ENCODE measurements at regions not wholly inside any gene's neighbourhood (a gene's known extent, or its start where the extent isn't known, plus 50 kb on each side); places are given as distances from the start of the nearest gene placed in this dataset.

DNA sequence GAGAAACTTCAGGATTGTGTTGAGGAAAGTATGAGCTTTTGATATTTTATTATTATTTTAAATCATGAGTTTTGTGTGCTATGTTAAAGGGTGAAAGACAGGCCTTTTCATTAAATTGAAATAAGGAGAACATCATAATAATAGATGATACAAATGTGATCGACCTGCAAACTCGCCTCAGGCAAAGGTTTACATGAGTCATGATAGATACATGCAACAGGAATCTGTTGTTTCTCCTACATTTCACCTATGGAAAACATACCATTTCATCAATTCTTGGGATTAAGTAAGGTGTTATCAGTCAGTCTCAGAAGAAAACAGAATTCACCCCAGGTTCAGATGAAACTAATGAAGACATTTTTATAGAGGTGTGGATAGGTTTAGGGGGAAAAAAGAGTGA is 1992.5 kb upstream of the PIK3C3 start:
- H3K9me3 ChIP-seq (ENCODE audit: control insufficient read depth in 2 of 2, low read length in 2 of 2) = no peaks in the 10 kb centered on the region
- H3K4me3 ChIP-seq (ENCODE audit: low read length in 2 of 2) = no peak overlapping the region
- H3K27ac ChIP-seq (ENCODE audit: low read length) = no peak overlapping the region
- H3K4me1 ChIP-seq (ENCODE audit: control insufficient read depth, insufficient read depth, low read length) = no peaks in the 10 kb centered on the region
- no peaks in the 10 kb centered on the region for H3K27me3 ChIP-seq (ENCODE audit: control insufficient read depth in 1 of 2, insufficient read depth in 2 of 2, low read length in 2 of 2)
- H3K36me3 ChIP-seq (ENCODE audit: control insufficient read depth in 2 of 2, insufficient read depth in 2 of 2, low read length in 2 of 2) = no peaks in the 10 kb centered on the region
- no peak overlapping the region for H3K9ac ChIP-seq (ENCODE audit: low read length in 2 of 2)

DNA sequence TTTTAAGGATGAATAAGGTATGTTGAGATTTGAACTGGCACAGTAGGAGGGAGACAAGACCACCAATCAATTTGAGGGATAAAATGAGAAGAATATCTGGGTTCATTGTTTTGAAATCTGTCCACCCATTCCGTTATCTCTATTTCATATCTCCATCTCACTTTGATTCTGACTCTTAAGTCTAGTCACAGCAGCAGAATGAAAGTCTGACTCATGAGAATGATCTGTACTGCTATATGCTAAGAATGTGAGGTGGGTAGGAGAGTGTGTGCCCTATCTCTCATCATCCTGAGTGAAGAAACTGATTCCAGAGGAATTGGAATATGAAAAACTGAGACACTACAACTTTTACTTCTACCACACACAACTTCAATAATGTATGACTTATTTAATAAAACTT is 1994.5 kb upstream of the PIK3C3 start:
- Histone ChIP-seq H3K4me1 (ENCODE audit: control insufficient read depth, insufficient read depth, low read length) (no peaks in the 10 kb centered on the region), H3K4me3 (ENCODE audit: low read length in 2 of 2) (no peak overlapping the region), H3K27me3 (ENCODE audit: control insufficient read depth in 1 of 2, insufficient read depth in 2 of 2, low read length in 2 of 2) (no peaks in the 10 kb centered on the region), H3K36me3 (ENCODE audit: control insufficient read depth in 2 of 2, insufficient read depth in 2 of 2, low read length in 2 of 2) (no peaks in the 10 kb centered on the region), H3K9me3 (ENCODE audit: control insufficient read depth in 2 of 2, low read length in 2 of 2) (no peaks in the 10 kb centered on the region), H3K9ac (ENCODE audit: low read length in 2 of 2) (no peak overlapping the region), H3K27ac (ENCODE audit: low read length) (no peak overlapping the region)

DNA sequence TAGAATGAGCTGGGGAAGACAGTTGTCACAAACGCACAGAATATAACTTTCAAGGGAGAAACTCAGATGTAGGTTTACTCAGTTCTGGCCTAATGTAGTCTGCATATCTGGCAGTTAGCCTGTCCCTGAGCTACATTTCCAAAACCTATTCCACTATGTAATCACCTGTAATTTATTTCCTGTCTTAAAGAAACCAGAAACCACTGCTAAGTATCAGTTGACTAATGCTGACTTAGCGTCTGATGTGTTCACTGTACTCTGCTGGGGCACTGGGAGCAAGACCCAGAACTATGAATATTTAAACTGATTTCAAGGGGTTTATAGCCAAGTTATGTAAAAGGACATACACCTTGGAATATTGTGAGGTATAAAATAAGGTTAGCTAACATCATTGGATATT is 1995.2 kb upstream of the PIK3C3 start:
- Histone ChIP-seq H3K27me3 (ENCODE audit: control insufficient read depth in 1 of 2, insufficient read depth in 2 of 2, low read length in 2 of 2) (no peaks in the 10 kb centered on the region), H3K4me3 (ENCODE audit: low read length in 2 of 2) (no peak overlapping the region), H3K4me1 (ENCODE audit: control insufficient read depth, insufficient read depth, low read length) (no peaks in the 10 kb centered on the region), H3K36me3 (ENCODE audit: control insufficient read depth in 2 of 2, insufficient read depth in 2 of 2, low read length in 2 of 2) (no peaks in the 10 kb centered on the region), H3K9ac (ENCODE audit: low read length in 2 of 2) (no peak overlapping the region), H3K27ac (ENCODE audit: low read length) (no peak overlapping the region), H3K9me3 (ENCODE audit: control insufficient read depth in 2 of 2, low read length in 2 of 2) (no peaks in the 10 kb centered on the region)

DNA sequence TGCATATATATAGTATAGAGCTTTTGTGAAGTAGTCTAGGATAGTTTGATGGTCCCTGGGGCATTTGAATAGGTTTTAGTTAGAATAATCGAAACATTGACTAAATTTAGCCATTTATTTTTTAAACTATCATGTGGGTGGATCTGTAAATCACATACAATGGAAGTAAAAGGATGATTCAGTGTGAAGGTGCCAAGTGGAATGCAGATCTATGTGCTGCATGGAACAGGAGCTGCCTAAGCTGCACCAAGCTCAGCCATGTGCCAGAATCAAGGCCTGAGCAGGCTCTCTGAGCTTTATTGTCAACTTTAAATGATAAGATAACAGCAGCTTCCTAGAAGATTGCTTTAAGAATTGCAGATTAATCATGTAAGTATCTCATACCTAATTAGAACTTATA is 1996.2 kb upstream of the PIK3C3 start:
- H3K9ac ChIP-seq (ENCODE audit: low read length in 2 of 2) = no peak overlapping the region
- H3K4me3 ChIP-seq (ENCODE audit: low read length in 2 of 2) = no peak overlapping the region
- no peaks in the 10 kb centered on the region for H3K9me3 ChIP-seq (ENCODE audit: control insufficient read depth in 2 of 2, low read length in 2 of 2)
- no peaks in the 10 kb centered on the region for H3K4me1 ChIP-seq (ENCODE audit: control insufficient read depth, insufficient read depth, low read length)
- H3K27ac ChIP-seq (ENCODE audit: low read length) = no peak overlapping the region
- H3K27me3 ChIP-seq (ENCODE audit: control insufficient read depth in 1 of 2, insufficient read depth in 2 of 2, low read length in 2 of 2) = no peaks in the 10 kb centered on the region
- H3K36me3 ChIP-seq (ENCODE audit: control insufficient read depth in 2 of 2, insufficient read depth in 2 of 2, low read length in 2 of 2) = no peaks in the 10 kb centered on the region

DNA sequence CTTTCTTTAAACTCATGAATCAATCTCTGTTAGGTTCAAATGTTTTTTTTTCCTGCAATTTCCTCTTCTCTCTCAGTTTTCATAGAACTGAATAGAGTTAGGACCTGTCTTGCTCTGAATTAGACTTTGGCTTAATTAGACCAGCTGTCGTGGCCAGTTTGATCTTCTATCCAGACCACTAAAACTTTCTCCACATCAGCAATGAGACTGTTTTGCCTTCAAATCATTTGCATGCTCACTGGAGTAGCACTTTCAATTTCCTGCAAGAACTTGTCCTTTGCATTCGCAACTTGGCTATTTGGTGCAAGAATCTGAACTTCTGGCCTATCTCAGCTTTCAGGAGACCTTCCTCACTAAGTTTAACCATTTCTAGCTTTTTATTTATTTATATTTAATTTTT is 2002.2 kb upstream of the PIK3C3 start:
- H3K9me3 ChIP-seq (ENCODE audit: control insufficient read depth in 2 of 2, low read length in 2 of 2) = no peaks in the 10 kb centered on the region
- H3K4me3 ChIP-seq (ENCODE audit: low read length in 2 of 2) = no peak overlapping the region
- no peaks in the 10 kb centered on the region for H3K36me3 ChIP-seq (ENCODE audit: control insufficient read depth in 2 of 2, insufficient read depth in 2 of 2, low read length in 2 of 2)
- no peaks in the 10 kb centered on the region for H3K4me1 ChIP-seq (ENCODE audit: control insufficient read depth, insufficient read depth, low read length)
- H3K27me3 ChIP-seq (ENCODE audit: control insufficient read depth in 1 of 2, insufficient read depth in 2 of 2, low read length in 2 of 2) = no peaks in the 10 kb centered on the region
- no peak overlapping the region for H3K9ac ChIP-seq (ENCODE audit: low read length in 2 of 2)
- no peak overlapping the region for H3K27ac ChIP-seq (ENCODE audit: low read length)

DNA sequence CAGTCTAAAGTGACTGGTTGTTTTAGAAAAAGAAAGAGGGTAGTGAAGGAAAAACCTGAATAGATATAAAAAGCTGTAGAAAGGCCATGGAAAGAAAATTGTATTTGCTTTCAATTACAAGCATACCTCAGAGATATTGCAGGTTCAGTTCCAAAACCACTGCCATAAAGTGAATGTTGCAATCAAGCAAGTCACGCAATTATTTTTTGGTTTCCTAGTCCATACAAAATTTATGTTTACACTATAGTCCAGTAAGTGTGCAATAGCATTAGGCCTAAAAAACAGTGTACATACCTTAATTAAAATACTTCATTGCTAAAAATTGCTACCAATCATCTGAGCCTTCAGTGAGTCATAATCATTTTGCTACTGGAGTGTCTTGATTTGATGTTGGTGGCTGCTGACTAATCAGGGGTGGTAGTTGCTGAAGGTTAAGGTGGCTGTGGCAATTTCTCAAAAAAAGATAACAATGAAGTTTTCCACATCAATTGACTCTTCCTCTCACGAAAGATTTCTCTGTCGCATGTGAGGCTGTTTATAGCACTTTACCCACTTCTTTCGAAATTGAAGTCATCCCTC is 2003.8 kb upstream of the PIK3C3 start:
- Histone ChIP-seq H3K4me1 (ENCODE audit: control insufficient read depth, insufficient read depth, low read length) (no peaks in the 10 kb centered on the region), H3K9ac (ENCODE audit: low read length in 2 of 2) (no peak overlapping the region), H3K36me3 (ENCODE audit: control insufficient read depth in 2 of 2, insufficient read depth in 2 of 2, low read length in 2 of 2) (no peaks in the 10 kb centered on the region), H3K27me3 (ENCODE audit: control insufficient read depth in 1 of 2, insufficient read depth in 2 of 2, low read length in 2 of 2) (no peaks in the 10 kb centered on the region), H3K4me3 (ENCODE audit: low read length in 2 of 2) (no peak overlapping the region), H3K9me3 (ENCODE audit: control insufficient read depth in 2 of 2, low read length in 2 of 2) (no peaks in the 10 kb centered on the region), H3K27ac (ENCODE audit: low read length) (no peak overlapping the region)

DNA sequence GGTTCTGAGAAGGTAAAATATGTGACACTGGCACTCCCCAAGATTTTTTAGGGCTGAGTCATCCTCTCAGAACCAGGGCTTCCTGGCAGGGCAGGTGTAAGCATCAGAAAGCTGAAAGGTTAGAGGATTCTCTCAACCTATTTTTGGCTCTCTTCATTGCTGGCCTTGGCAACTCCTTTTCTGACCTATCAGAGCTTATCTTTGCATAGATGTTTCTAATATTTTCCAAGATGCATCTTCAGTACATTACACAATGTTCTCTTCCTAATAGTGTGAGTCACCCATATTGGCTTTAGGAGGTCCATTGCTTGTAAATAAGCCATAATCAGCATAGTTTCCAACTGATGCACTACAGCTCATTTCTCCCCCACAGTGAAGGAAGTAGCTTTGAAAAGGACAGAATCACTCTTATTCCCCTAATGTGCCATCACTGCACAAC is 2008.4 kb upstream of the PIK3C3 start:
- H3K4me1 ChIP-seq (ENCODE audit: control insufficient read depth, insufficient read depth, low read length) = no peaks in the 10 kb centered on the region
- H3K27me3 ChIP-seq (ENCODE audit: control insufficient read depth in 1 of 2, insufficient read depth in 2 of 2, low read length in 2 of 2) = no peaks in the 10 kb centered on the region
- H3K4me3 ChIP-seq (ENCODE audit: low read length in 2 of 2) = no peak overlapping the region
- H3K27ac ChIP-seq (ENCODE audit: low read length) = no peak overlapping the region
- no peaks in the 10 kb centered on the region for H3K9me3 ChIP-seq (ENCODE audit: control insufficient read depth in 2 of 2, low read length in 2 of 2)
- no peak overlapping the region for H3K9ac ChIP-seq (ENCODE audit: low read length in 2 of 2)
- no peaks in the 10 kb centered on the region for H3K36me3 ChIP-seq (ENCODE audit: control insufficient read depth in 2 of 2, insufficient read depth in 2 of 2, low read length in 2 of 2)

DNA sequence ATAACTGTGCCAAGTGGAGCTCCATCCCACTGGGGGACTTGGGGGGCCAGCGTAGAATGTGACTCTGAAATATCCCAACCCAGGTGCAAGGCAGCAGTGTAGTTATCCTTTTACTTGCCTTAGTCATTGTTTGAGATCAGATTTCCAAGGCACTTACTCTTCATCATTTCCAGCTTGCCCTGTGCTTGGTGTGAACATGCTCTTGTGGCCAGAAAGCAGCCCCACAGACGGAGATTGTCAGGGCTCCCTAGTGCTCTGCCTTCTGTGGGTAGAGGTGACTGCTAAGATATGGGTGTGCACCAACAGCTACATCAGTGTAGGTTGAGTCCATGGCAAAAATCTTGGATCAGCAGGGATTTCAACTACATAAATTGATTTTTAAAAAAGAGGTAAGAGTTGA is 2010.0 kb upstream of the PIK3C3 start:
- H3K36me3 ChIP-seq (ENCODE audit: control insufficient read depth in 2 of 2, insufficient read depth in 2 of 2, low read length in 2 of 2) = no peaks in the 10 kb centered on the region
- no peaks in the 10 kb centered on the region for H3K27me3 ChIP-seq (ENCODE audit: control insufficient read depth in 1 of 2, insufficient read depth in 2 of 2, low read length in 2 of 2)
- no peaks in the 10 kb centered on the region for H3K4me1 ChIP-seq (ENCODE audit: control insufficient read depth, insufficient read depth, low read length)
- H3K9ac ChIP-seq (ENCODE audit: low read length in 2 of 2) = no peak overlapping the region
- no peaks in the 10 kb centered on the region for H3K9me3 ChIP-seq (ENCODE audit: control insufficient read depth in 2 of 2, low read length in 2 of 2)
- no peak overlapping the region for H3K4me3 ChIP-seq (ENCODE audit: low read length in 2 of 2)
- H3K27ac ChIP-seq (ENCODE audit: low read length) = no peak overlapping the region

DNA sequence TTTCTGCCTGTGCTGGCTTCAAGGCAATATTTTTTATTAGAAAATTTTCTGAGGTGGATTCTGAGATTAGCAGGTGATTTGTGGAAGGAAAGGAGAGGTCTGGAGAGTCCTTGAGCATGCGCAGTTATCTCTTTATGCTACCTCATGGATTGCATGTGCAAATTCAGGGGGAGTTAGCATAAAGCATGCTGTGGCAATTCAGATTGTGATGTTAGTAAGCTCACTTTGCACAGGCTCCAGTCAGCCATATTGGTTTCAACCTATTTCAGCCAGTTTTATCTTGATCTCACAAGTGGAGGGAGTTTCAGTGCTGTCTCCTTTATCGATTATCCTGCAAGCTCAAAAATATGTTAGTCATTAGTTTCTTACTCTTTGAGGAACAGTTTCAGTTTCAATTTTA is 2012.3 kb upstream of the PIK3C3 start:
- H3K4me3 ChIP-seq (ENCODE audit: low read length in 2 of 2) = no peak overlapping the region
- no peaks in the 10 kb centered on the region for H3K4me1 ChIP-seq (ENCODE audit: control insufficient read depth, insufficient read depth, low read length)
- H3K36me3 ChIP-seq (ENCODE audit: control insufficient read depth in 2 of 2, insufficient read depth in 2 of 2, low read length in 2 of 2) = no peaks in the 10 kb centered on the region
- H3K27ac ChIP-seq (ENCODE audit: low read length) = no peak overlapping the region
- no peaks in the 10 kb centered on the region for H3K9me3 ChIP-seq (ENCODE audit: control insufficient read depth in 2 of 2, low read length in 2 of 2)
- no peak overlapping the region for H3K9ac ChIP-seq (ENCODE audit: low read length in 2 of 2)
- H3K27me3 ChIP-seq (ENCODE audit: control insufficient read depth in 1 of 2, insufficient read depth in 2 of 2, low read length in 2 of 2) = no peaks in the 10 kb centered on the region

DNA sequence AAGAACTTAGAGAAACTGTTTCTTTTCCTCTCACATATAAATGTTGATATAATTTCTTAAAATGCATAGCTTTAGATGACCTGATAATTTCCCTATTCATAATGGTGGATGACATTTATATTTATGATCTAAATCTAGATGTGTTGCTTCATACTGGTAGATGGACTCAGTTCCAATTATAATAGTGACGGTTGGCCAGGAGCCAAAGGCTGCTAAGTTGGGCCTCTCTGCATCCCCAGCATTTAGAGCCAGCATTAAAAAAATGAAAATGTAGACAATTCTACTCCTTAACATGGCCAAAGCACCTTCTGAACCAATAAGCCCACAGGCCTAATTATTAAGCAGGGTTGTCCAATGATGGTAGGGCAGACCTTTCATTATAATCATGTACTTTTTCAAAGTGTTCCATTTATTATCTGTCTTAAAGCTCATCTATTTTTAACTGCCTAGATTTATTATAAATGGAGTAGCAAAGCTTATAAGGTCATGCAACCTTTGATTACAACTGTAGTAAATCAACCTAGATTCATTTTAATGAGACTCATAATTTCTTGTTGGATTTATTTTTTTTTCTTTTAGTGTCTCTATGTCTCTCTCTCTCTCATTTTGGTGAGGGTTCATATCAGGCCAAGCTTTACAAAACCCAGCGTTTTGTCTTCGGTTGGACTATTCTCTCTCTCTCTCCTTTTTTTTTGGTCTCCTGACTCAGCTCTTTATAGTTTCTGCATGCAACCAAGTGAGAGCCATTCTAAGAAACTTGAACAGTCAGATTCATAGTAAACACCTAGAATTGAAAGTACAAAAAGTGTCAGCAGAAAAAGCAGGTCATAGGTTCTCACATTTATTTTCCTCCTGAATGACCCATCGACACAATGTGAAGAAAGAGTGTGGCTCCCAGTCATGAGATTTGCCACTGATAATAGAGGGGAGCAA is 2016.1 kb upstream of the PIK3C3 start:
- no peak overlapping the region for H3K9ac ChIP-seq (ENCODE audit: low read length in 2 of 2)
- H3K27ac ChIP-seq (ENCODE audit: low read length) = no peak overlapping the region
- H3K4me3 ChIP-seq (ENCODE audit: low read length in 2 of 2) = no peak overlapping the region
- no peaks in the 10 kb centered on the region for H3K9me3 ChIP-seq (ENCODE audit: control insufficient read depth in 2 of 2, low read length in 2 of 2)
- H3K27me3 ChIP-seq (ENCODE audit: control insufficient read depth in 1 of 2, insufficient read depth in 2 of 2, low read length in 2 of 2) = no peaks in the 10 kb centered on the region
- H3K4me1 ChIP-seq (ENCODE audit: control insufficient read depth, insufficient read depth, low read length) = no peaks in the 10 kb centered on the region
- no peaks in the 10 kb centered on the region for H3K36me3 ChIP-seq (ENCODE audit: control insufficient read depth in 2 of 2, insufficient read depth in 2 of 2, low read length in 2 of 2)

DNA sequence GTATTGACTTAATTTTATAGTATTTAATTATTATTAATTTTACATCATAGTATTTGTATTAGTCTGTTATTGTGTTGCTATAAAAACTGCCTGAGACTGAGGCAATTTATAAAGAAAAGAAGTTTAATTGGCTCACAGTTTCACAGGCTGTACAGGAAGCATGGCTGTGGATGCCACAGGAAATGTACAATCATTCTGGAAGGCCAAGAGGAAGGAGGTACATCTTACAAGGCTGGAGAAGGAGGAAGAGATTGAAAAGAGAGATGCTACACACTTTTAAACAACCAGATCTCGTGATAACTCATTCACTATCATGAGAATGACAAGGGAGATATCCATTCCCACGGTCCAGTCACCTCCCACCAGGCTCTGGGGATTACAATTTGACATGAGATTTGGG is 2019.4 kb upstream of the PIK3C3 start:
- Histone ChIP-seq H3K27me3 (ENCODE audit: control insufficient read depth in 1 of 2, insufficient read depth in 2 of 2, low read length in 2 of 2) (no peaks in the 10 kb centered on the region), H3K9me3 (ENCODE audit: control insufficient read depth in 2 of 2, low read length in 2 of 2) (no peaks in the 10 kb centered on the region), H3K36me3 (ENCODE audit: control insufficient read depth in 2 of 2, insufficient read depth in 2 of 2, low read length in 2 of 2) (no peaks in the 10 kb centered on the region), H3K4me3 (ENCODE audit: low read length in 2 of 2) (no peak overlapping the region), H3K27ac (ENCODE audit: low read length) (no peak overlapping the region), H3K9ac (ENCODE audit: low read length in 2 of 2) (no peak overlapping the region), H3K4me1 (ENCODE audit: control insufficient read depth, insufficient read depth, low read length) (no peaks in the 10 kb centered on the region)

Data from stomach smooth muscle (tissue), 2 donors.